Osteoblast (primary cell): ENCODE measurements at regions not wholly inside any gene's neighbourhood (a gene's known extent, or its start where the extent isn't known, plus 50 kb on each side); places are given as distances from the start of the nearest gene placed in this dataset.

Experiments used
- DNase-seq: peaks from one replicate; pipeline ENCODE4 v3.0.0; 2011; ENCODE audit warnings: low spot score, mixed read lengths; ENCODE audit not compliant: insufficient read length; ENCODE audit errors: missing footprints
- H2AFZ ChIP-seq: 2 replicates; pipeline ENCODE4 v1.6.0; 2011; ENCODE audit warnings: mild to moderate bottlenecking, low read length
- H3K27ac ChIP-seq: 2 replicates; pipeline ENCODE4 v1.5.1; 2011; ENCODE audit warnings: mild to moderate bottlenecking, low read depth, low read length, moderate library complexity
- H3K27me3 ChIP-seq: 2 replicates; pipeline ENCODE4 v1.6.0; 2012; ENCODE audit warnings: mild to moderate bottlenecking, control low read depth, inconsistent platforms, low read length, moderate library complexity; ENCODE audit not compliant: insufficient read depth
- H3K36me3 ChIP-seq: 2 replicates; pipeline ENCODE4 v1.5.1; 2011; ENCODE audit warnings: mild to moderate bottlenecking, low read length, control low read depth, moderate library complexity; ENCODE audit not compliant: insufficient read depth
- H3K4me1 ChIP-seq: 2 replicates; pipeline ENCODE4 v1.5.1; 2011; ENCODE audit warnings: mild to moderate bottlenecking, low read length, control low read depth, moderate library complexity; ENCODE audit not compliant: insufficient read depth
- H3K4me2 ChIP-seq: 2 replicates; pipeline ENCODE4 v1.6.0; 2011; ENCODE audit warnings: mild to moderate bottlenecking, low read length; ENCODE audit not compliant: insufficient read depth
- H3K4me3 ChIP-seq: fragments of 200-600 bp; sonication (generic); 3 replicates; pipeline ENCODE4 v1.5.1; 2012; ENCODE audit warnings: mild to moderate bottlenecking, low read length, inconsistent platforms; ENCODE audit not compliant: insufficient read depth
- H3K79me2 ChIP-seq: 2 replicates; pipeline ENCODE4 v1.6.0; 2012; ENCODE audit warnings: mild to moderate bottlenecking, low read length, control low read depth, inconsistent platforms; ENCODE audit not compliant: insufficient read depth
- H3K9me3 ChIP-seq: 2 replicates; pipeline ENCODE4 v1.5.1; 2011; ENCODE audit warnings: low read depth, low read length, control low read depth
- H4K20me1 ChIP-seq: 2 replicates; pipeline ENCODE4 v1.6.0; 2012; ENCODE audit warnings: mild to moderate bottlenecking, low read length, control low read depth; ENCODE audit not compliant: insufficient read depth
- CTCF ChIP-seq: IDR thresholded peaks from 2 replicates; pipeline ENCODE4 v1.5.1; 2011; ENCODE audit warnings: mild to moderate bottlenecking, low read depth, low read length, moderate library complexity; ENCODE audit errors: extremely low read depth

DNA sequence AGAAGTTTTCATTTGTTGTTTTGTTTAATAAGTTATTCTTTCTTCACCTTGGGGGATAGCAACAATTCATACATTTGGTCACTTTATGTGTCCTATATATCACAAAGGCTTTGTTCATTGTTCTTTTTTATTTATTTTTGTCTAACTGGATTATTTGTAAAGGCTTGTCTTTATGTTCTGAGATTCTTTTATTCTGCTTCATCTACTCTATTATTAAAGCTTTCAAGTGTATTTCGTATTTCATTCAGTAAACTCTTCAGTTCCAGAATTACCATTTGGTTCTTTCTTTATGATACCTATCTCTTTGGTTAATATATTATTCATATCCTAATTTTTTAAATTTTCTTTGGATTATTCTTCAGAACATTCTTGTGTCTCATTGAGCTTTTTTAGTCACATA, 942.9 kb downstream of the ANKRD7 start:
- Histone ChIP-seq H3K4me1 (no peaks in the 10 kb centered on the region), H3K79me2 (no peaks in the 10 kb centered on the region), H3K27ac (no peak overlapping the region), H3K27me3 (no peaks in the 10 kb centered on the region), H3K36me3 (no peaks in the 10 kb centered on the region), H4K20me1 (no peaks in the 10 kb centered on the region), H3K9me3 (peaks cover 2% of the 10 kb centered on the region), H3K4me2 (no peak overlapping the region), H2AFZ (no peak overlapping the region), H3K4me3 (no peak overlapping the region)
- DNase-seq = no peak
- TF ChIP-seq CTCF = no peak

DNA sequence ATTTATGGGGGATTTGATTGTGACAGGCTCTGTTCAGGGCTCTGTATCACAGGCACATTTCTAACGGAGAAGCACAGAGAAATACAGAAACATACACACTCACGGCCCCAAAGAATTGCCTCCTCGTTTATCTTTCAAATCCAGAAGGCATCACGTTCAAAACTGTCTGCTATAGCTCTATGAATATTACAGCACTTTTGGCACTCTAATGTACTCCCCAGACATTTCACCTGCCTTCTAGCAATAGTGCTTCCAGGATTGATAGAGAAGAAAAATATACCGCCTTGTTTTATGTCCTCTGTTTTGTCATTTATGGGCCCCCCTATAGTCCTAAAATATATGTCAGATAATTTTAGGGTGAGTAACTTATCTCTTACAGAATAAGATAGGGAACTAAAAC, 947.5 kb downstream of the ANKRD7 start:
- no peaks in the 10 kb centered on the region for H3K79me2 ChIP-seq
- no peak overlapping the region for H3K27ac ChIP-seq
- peaks cover 2% of the 10 kb centered on the region for H3K9me3 ChIP-seq
- no peak for TF ChIP-seq CTCF
- no peak overlapping the region for H3K4me2 ChIP-seq
- no peaks in the 10 kb centered on the region for H3K4me1 ChIP-seq
- no peaks in the 10 kb centered on the region for H3K27me3 ChIP-seq
- H4K20me1 ChIP-seq = no peaks in the 10 kb centered on the region
- H3K36me3 ChIP-seq = no peaks in the 10 kb centered on the region
- no peak overlapping the region for H2AFZ ChIP-seq
- no peak for DNase-seq
- H3K4me3 ChIP-seq = no peak overlapping the region

DNA sequence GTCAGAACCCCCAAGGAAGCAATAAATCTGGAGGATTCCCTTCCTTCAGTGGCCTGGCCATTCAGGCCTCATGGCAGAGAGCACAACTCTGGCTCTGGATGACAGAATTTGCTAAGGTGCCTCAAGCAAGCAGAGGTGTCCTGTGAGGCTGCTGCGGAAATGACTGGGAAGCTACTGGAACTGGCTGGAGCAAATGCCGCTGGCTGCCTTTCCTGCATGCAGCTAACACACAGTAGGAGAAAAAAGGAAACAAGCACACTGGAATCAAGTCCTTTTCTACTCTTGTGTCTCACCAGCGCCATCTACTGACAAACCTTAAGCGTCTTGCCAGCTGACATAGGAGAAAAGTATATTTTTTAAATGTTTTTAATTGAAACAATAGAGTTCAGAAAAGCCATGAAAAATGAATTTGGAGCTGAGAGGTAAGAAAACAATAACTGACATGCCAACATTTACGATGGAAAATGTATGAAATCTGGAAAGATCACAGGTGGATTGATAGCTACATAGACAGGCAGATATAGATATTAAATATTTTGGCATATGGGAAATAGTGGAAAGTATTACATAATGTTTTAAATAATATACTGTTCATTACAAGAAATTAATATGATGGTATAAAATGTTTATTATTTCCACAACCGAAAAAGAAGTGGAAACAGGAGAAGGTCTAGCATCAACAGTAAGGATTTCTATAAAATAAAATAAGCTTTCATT, 951.6 kb downstream of the ANKRD7 start:
- no peak overlapping the region for H3K27ac ChIP-seq
- no peaks in the 10 kb centered on the region for H3K79me2 ChIP-seq
- H3K36me3 ChIP-seq = no peaks in the 10 kb centered on the region
- H3K4me2 ChIP-seq = no peak overlapping the region
- H3K4me1 ChIP-seq = no peaks in the 10 kb centered on the region
- peak; percentile 53 for TF ChIP-seq CTCF
- H3K4me3 ChIP-seq = no peak overlapping the region
- no peaks in the 10 kb centered on the region for H4K20me1 ChIP-seq
- H2AFZ ChIP-seq = peak overlapping the region; percentile 36
- no peak for DNase-seq
- no peaks in the 10 kb centered on the region for H3K27me3 ChIP-seq
- no peaks in the 10 kb centered on the region for H3K9me3 ChIP-seq

GRCh38 chr7:119177863-119178262, 953.4 kb downstream of the ANKRD7 start:
- no peak overlapping the region for H3K4me3 ChIP-seq
- no peaks in the 10 kb centered on the region for H4K20me1 ChIP-seq
- H3K27me3 ChIP-seq = no peaks in the 10 kb centered on the region
- H3K27ac ChIP-seq = no peak overlapping the region
- no peak overlapping the region for H2AFZ ChIP-seq
- no peaks in the 10 kb centered on the region for H3K9me3 ChIP-seq
- DNase-seq = no peak
- no peaks in the 10 kb centered on the region for H3K36me3 ChIP-seq
- H3K79me2 ChIP-seq = no peaks in the 10 kb centered on the region
- no peak overlapping the region for H3K4me2 ChIP-seq
- TF ChIP-seq CTCF = no peak
- H3K4me1 ChIP-seq = no peaks in the 10 kb centered on the region
